Naive thymus-derived CD8-positive, alpha-beta T cell (primary cell): ENCODE measurements at regions not wholly inside any gene's neighbourhood (a gene's known extent, or its start where the extent isn't known, plus 50 kb on each side); places are given as distances from the start of the nearest gene placed in this dataset.

Experiments
- ATAC-seq, 2 donors: fragments of 150-1000 bp; cut with Tn5 transposase in 1 of 2; sonication (Bioruptor Pico), chemical (Tn5 transposase) in 1 of 2; 1 replicate in 1 of 2; 2 replicates in 1 of 2; pipeline ENCODE4 v1.10.0; 2021; ENCODE audit warnings: mild to moderate bottlenecking in 2 of 2, moderate library complexity in 2 of 2
- POLR2A ChIA-PET: fragments of 350-600 bp; sonication (Branson Sonifier 250); formaldehyde crosslinking; loops from one replicate; lab custom pipeline; 2021; ENCODE audit warnings: antibody characterized with exemption; lab: Charles Lee
- DNase-seq, 10 donors: peaks; one replicate each; pipeline versions ENCODE4 v3.0.0 to v3.0.0-alpha.2; 2020 to 2022
- H3K27ac Mint-ChIP-seq, 10 donors: one replicate each; pipeline ENCODE4 v1.8.0; 2020 to 2022; ENCODE audit warnings: mild to moderate bottlenecking in 10 of 10, mixed read lengths in 10 of 10, moderate library complexity in 4 of 10, inconsistent platforms in 1 of 10
- H3K27me3 Mint-ChIP-seq, 5 donors: one replicate each; pipeline ENCODE4 v1.8.0; 2021 to 2022; ENCODE audit warnings: mixed read lengths in 5 of 5
- H3K36me3 Mint-ChIP-seq, 3 donors: one replicate each; pipeline ENCODE4 v1.8.0; 2020 to 2022; ENCODE audit warnings: mixed read lengths in 3 of 3, mild to moderate bottlenecking in 2 of 3, inconsistent platforms in 1 of 3
- H3K4me1 Mint-ChIP-seq, 4 donors: one replicate each; pipeline ENCODE4 v1.8.0; 2021 to 2022; ENCODE audit warnings: mixed read lengths in 4 of 4
- H3K4me3 Mint-ChIP-seq, 10 donors: one replicate each; pipeline ENCODE4 v1.8.0; 2020 to 2022; ENCODE audit warnings: mild to moderate bottlenecking in 10 of 10, mixed read lengths in 10 of 10, moderate library complexity in 6 of 10, inconsistent platforms in 1 of 10
- H3K9me3 Mint-ChIP-seq, 9 donors: one replicate each; pipeline ENCODE4 v1.8.0; 2020 to 2022; ENCODE audit warnings: mixed read lengths in 9 of 9, mild to moderate bottlenecking in 3 of 9, inconsistent platforms in 1 of 9, moderate library complexity in 1 of 9

DNA sequence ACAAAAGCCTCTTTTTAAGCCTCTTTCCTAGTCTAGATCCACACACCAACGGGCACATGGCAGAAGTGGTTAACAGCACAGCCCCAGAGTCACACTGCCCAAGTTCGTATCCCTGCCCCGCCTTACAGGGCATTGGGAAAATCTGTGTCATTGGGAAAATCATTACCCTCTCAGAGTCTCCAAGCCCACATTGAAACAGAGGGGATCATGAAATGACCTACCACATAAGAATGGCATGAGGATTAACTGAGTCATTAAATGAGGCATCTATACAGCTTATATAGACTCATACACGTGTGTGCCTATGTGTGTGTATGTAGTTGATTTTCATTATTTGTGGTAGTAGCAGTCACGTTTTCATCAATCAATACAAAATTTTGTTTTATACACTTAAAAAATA lies 469.0 kb upstream of the POU3F3 start:
- H3K4me3 Mint-ChIP-seq, result no peak overlapping the region
- peaks cover 0 to 4% (median 3%) of the 10 kb centered on the region in 4 donors for H3K4me1 Mint-ChIP-seq
- peaks cover 0 to 7% (median 3%) of the 10 kb centered on the region in 9 donors for H3K9me3 Mint-ChIP-seq
- H3K27me3 Mint-ChIP-seq, result peaks cover 12 to 54% (median 15%) of the 10 kb centered on the region in 5 donors
- H3K36me3 Mint-ChIP-seq, result peaks cover 0 to 7% (median 2%) of the 10 kb centered on the region in 3 donors
- ATAC-seq, result no peak
- no peak for DNase-seq
- POLR2A ChIA-PET, result no interaction called here
- no peak overlapping the region for H3K27ac Mint-ChIP-seq

- H3K4me3 Mint-ChIP-seq, result no peak overlapping the region
- peaks cover 13 to 54% (median 16%) of the 10 kb centered on the region in 5 donors for H3K27me3 Mint-ChIP-seq
- no peak overlapping the region for H3K27ac Mint-ChIP-seq
- POLR2A ChIA-PET, result no interaction called here
- DNase-seq, result no peak
- no peak for ATAC-seq
- H3K4me1 Mint-ChIP-seq, result no peaks in the 10 kb centered on the region
- H3K9me3 Mint-ChIP-seq, result peaks cover 0 to 7% (median 3%) of the 10 kb centered on the region in 9 donors
- H3K36me3 Mint-ChIP-seq, result peaks cover 0 to 7% (median 2%) of the 10 kb centered on the region in 3 donors
Observed at GRCh38 chr2:104385743-104386142, 468.2 kb upstream of the POU3F3 start.

DNA sequence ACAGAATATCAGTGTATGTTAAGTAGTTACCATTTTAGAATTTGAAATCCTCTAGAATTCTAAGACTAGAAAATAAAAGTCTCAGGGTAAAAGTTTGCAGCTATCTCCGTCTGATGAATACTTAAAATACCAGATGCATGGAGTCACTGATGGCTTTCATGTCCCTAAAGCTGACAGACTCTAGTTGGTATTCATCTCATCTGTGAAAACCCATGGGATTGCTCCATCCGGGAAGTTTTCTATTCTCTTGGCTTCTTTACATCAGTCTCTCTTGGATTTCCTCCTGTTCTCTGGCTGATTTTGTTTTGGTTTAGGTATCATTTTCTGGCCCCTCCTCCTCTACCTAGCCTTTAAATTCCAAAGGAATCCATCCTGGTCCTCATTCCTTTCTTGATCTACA lies 465.6 kb upstream of the POU3F3 start:
- POLR2A ChIA-PET, result no interaction called here
- Mint-ChIP-seq H3K36me3 (peaks cover 0 to 7% (median 2%) of the 10 kb centered on the region in 3 donors), H3K4me3 (no peak overlapping the region), H3K9me3 (peaks cover 0 to 7% (median 3%) of the 10 kb centered on the region in 9 donors), H3K27ac (no peak overlapping the region), H3K27me3 (peaks cover 15 to 62% (median 18%) of the 10 kb centered on the region in 5 donors), H3K4me1 (no peaks in the 10 kb centered on the region)
- DNase-seq, result no peak
- ATAC-seq, result no peak

- no peak overlapping the region for H3K4me3 Mint-ChIP-seq
- peaks cover 7 to 29% (median 9%) of the 10 kb centered on the region in 5 donors for H3K27me3 Mint-ChIP-seq
- POLR2A ChIA-PET, result no interaction called here
- ATAC-seq (no peak), DNase-seq (no peak)
- H3K9me3 Mint-ChIP-seq, result peaks cover 0 to 7% (median 0%) of the 10 kb centered on the region in 9 donors
- H3K36me3 Mint-ChIP-seq, result no peaks in the 10 kb centered on the region
- no peak overlapping the region for H3K27ac Mint-ChIP-seq
- no peaks in the 10 kb centered on the region for H3K4me1 Mint-ChIP-seq
Observed at GRCh38 chr2:104402825-104403224, 451.1 kb upstream of the POU3F3 start.

DNA sequence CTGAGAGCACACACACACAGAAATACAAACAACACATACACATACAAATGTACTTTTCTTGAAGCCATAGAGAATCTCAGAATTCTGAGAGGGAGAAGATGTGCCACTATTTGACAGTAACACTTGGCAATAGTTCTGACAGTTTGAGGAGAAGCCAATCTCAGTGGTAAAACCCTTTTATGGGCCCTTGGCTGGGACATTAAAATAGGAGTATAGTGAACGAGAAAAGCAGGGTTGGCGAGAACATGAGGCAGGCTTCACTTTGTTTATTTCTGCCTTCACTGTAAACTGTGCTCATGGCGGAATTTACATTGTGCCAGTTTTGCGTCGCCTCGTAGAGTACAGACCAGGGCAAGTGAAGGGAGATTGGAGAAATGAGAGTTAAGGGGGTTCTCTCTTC lies 449.4 kb upstream of the POU3F3 start:
- Mint-ChIP-seq H3K4me1 (no peaks in the 10 kb centered on the region), H3K27me3 (peaks cover 6 to 23% (median 8%) of the 10 kb centered on the region in 5 donors), H3K36me3 (no peaks in the 10 kb centered on the region), H3K4me3 (no peak overlapping the region), H3K9me3 (peaks cover 0 to 2% (median 0%) of the 10 kb centered on the region in 9 donors), H3K27ac (no peak overlapping the region)
- POLR2A ChIA-PET, result no interaction called here
- DNase-seq, result no peak
- ATAC-seq, result no peak

DNA sequence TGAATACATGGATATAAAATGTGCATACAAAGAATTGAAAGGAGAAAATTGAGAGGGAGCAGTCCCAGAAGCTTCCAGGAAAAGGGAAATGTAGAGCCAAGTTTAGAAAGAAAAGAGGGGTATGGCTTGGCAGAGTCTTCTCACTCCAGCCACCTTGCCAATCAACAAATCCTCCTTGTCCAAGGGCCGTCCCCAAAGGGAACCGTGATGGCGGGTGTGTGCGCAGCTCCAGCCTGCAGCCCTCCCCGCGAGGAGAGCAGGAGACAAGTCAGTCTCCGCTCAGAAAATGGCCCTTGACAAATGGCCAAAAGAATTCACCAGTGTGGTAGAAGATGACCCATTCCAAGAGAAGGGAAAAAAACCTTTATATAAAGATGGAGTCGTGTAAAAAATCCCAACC lies 448.3 kb upstream of the POU3F3 start:
- H3K4me1 Mint-ChIP-seq, result no peaks in the 10 kb centered on the region
- DNase-seq, result no peak
- no peak overlapping the region for H3K4me3 Mint-ChIP-seq
- no peak for ATAC-seq
- no peaks in the 10 kb centered on the region for H3K9me3 Mint-ChIP-seq
- peaks cover 6 to 21% (median 8%) of the 10 kb centered on the region in 5 donors for H3K27me3 Mint-ChIP-seq
- H3K27ac Mint-ChIP-seq, result no peak overlapping the region
- H3K36me3 Mint-ChIP-seq, result no peaks in the 10 kb centered on the region
- POLR2A ChIA-PET, result no interaction called here

DNA sequence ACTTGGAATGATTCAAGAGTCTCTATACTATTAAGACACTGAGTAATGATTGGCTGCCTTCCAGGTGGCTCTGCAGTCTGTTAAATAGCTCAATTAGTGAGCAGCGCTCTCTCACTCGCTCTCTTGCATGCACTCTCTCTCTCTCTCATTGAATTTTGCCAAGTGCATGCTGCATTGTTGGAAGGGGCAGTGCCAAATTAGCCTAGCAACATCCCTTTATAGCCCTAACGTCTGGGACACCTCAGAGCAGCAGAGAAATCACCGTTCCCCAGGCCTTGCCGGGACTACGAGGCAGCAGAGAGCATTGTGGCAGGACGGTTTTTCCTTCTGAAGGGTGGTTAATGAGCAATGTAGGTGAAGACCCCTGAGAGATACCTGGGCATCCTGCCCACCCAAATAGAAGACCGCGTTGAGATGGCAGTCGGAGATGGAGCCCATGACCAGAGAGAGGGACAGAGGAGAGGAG lies 447.6 kb upstream of the POU3F3 start:
- Mint-ChIP-seq H3K9me3 (no peaks in the 10 kb centered on the region), H3K27me3 (peaks cover 6 to 21% (median 8%) of the 10 kb centered on the region in 5 donors), H3K4me3 (no peak overlapping the region), H3K27ac (no peak overlapping the region), H3K4me1 (no peaks in the 10 kb centered on the region), H3K36me3 (no peaks in the 10 kb centered on the region)
- POLR2A ChIA-PET, result no interaction called here
- DNase-seq (no peak), ATAC-seq (no peak)

- DNase-seq (no peak), ATAC-seq (no peak)
- peaks cover 5 to 21% (median 12%) of the 10 kb centered on the region in 5 donors for H3K27me3 Mint-ChIP-seq
- H3K4me3 Mint-ChIP-seq, result no peak overlapping the region
- no peaks in the 10 kb centered on the region for H3K36me3 Mint-ChIP-seq
- POLR2A ChIA-PET, result no interaction called here
- no peaks in the 10 kb centered on the region for H3K4me1 Mint-ChIP-seq
- no peaks in the 10 kb centered on the region for H3K9me3 Mint-ChIP-seq
- no peak overlapping the region for H3K27ac Mint-ChIP-seq
Observed at GRCh38 chr2:104407641-104408040, 446.3 kb upstream of the POU3F3 start.

GRCh38 chr2:104408266-104408665 lies 445.6 kb upstream of the POU3F3 start:
- H3K27me3 Mint-ChIP-seq, result peaks cover 4 to 15% (median 14%) of the 10 kb centered on the region in 5 donors
- ATAC-seq (no peak), DNase-seq (no peak)
- no peaks in the 10 kb centered on the region for H3K4me1 Mint-ChIP-seq
- H3K4me3 Mint-ChIP-seq, result no peak overlapping the region
- POLR2A ChIA-PET, result no interaction called here
- H3K36me3 Mint-ChIP-seq, result no peaks in the 10 kb centered on the region
- H3K27ac Mint-ChIP-seq, result no peak overlapping the region
- H3K9me3 Mint-ChIP-seq, result no peaks in the 10 kb centered on the region

DNA sequence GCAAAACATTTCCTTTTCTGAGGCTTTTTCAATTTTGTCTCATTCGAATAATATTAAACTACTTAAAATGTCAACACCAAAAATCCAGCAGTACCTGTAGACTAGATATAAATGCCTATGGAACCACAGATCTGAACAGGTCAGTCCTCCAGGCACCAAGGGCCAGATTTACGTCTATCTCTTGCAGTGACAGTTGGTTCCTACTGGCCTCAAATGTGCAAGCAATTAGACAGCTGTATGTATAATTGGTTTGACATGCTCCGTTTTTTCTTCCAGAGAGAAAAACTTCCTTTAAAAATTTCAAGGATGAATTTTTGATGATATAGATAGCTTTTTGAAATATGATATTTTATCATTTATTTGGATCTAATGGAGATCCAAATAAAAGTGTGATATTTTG lies 443.8 kb upstream of the POU3F3 start:
- Mint-ChIP-seq H3K36me3 (no peaks in the 10 kb centered on the region), H3K27me3 (peaks cover 5 to 29% (median 16%) of the 10 kb centered on the region in 5 donors), H3K9me3 (no peaks in the 10 kb centered on the region), H3K4me1 (no peaks in the 10 kb centered on the region), H3K27ac (no peak overlapping the region), H3K4me3 (no peak overlapping the region)
- ATAC-seq (no peak), DNase-seq (no peak)
- POLR2A ChIA-PET, result no interaction called here

DNA sequence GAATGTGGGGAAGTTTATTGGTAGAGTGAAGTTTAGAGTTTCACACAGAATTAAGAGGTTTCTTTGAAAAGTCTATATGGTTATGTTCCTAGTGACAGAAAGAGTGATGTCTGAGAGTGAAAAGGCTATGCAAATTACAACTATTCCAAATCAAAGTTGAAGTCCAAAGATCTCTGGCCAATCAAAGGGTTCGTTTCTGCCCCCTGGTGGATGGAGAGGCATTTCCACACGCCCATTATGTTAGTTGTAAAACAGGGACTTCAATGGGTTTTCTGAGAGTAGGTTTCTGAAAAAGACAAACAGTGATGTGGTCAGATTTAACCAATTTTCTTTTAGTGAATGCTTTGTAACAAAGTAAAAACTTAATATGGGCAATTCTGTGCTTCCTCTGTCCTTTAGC lies 441.5 kb upstream of the POU3F3 start:
- Mint-ChIP-seq H3K4me3 (no peak overlapping the region), H3K9me3 (no peaks in the 10 kb centered on the region), H3K27me3 (peaks cover 3 to 38% (median 17%) of the 10 kb centered on the region in 5 donors), H3K36me3 (no peaks in the 10 kb centered on the region), H3K27ac (no peak overlapping the region), H3K4me1 (no peaks in the 10 kb centered on the region)
- POLR2A ChIA-PET, result no interaction called here
- ATAC-seq, result no peak
- DNase-seq, result peak in 1 of 10 donors; percentile 1

DNA sequence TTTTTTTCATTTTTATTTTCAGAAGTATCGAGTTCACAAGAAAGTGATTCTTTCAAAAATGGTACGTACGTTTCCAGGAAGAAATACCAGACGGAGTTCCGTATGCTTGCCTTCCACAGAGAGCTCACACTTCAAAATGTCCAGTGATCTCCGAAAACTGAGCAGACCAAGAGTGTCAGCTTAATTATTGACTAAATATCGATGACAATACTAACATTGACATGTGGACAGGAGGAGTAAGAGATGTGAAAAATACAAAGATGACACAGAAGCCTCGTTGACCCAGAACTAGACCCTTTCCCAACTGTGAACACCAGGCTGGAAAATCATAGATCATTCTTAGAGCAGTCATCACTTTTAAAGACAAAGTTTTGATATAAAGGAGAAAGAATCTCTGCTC lies 440.0 kb upstream of the POU3F3 start:
- Mint-ChIP-seq H3K4me3 (no peak overlapping the region), H3K36me3 (no peaks in the 10 kb centered on the region), H3K27me3 (peaks cover 3 to 41% (median 17%) of the 10 kb centered on the region in 5 donors), H3K27ac (no peak overlapping the region), H3K4me1 (no peaks in the 10 kb centered on the region), H3K9me3 (no peaks in the 10 kb centered on the region)
- POLR2A ChIA-PET, result no interaction called here
- DNase-seq, result no peak
- no peak for ATAC-seq

DNA sequence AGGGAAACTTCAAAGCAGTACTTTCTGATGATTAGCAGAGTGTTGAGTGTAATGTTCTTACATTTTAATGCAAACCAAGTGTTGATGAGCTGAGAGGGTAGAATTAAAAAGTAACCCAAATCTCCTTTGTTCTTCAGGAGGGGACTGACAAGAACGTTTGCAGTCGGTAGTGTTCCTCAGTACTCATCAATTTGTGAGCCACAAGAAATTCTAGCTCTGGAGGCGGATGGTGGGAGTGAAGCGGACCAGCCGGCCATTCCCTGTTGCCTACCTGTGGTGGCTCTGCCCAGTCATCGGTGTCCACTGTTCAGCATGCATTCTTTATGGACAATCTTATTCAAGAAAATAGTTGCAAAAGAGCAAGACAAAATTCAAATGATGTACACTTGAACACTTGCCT lies 438.6 kb upstream of the POU3F3 start:
- Mint-ChIP-seq H3K9me3 (no peaks in the 10 kb centered on the region), H3K4me1 (no peaks in the 10 kb centered on the region), H3K27me3 (peaks cover 3 to 41% (median 17%) of the 10 kb centered on the region in 5 donors), H3K4me3 (no peak overlapping the region), H3K36me3 (no peaks in the 10 kb centered on the region), H3K27ac (no peak overlapping the region)
- no peak for DNase-seq
- no peak for ATAC-seq
- POLR2A ChIA-PET, result no interaction called here

- H3K4me3 Mint-ChIP-seq, result no peak overlapping the region
- DNase-seq (no peak), ATAC-seq (no peak)
- no peaks in the 10 kb centered on the region for H3K9me3 Mint-ChIP-seq
- peaks cover 3 to 41% (median 17%) of the 10 kb centered on the region in 5 donors for H3K27me3 Mint-ChIP-seq
- no peak overlapping the region for H3K27ac Mint-ChIP-seq
- POLR2A ChIA-PET, result no interaction called here
- no peaks in the 10 kb centered on the region for H3K36me3 Mint-ChIP-seq
- H3K4me1 Mint-ChIP-seq, result no peaks in the 10 kb centered on the region
Observed at GRCh38 chr2:104416339-104417000, 437.4 kb upstream of the POU3F3 start.
